Transverse colon (tissue), 3 donors: ENCODE measurements at regions not wholly inside any gene's neighbourhood (a gene's known extent, or its start where the extent isn't known, plus 50 kb on each side); places are given as distances from the start of the nearest gene placed in this dataset.

Experiments used
- CTCF ChIP-seq, 5 experiments: fragments of 200-600 bp in 3 of 5; fragments of 450-650 bp in 2 of 5; sonication (generic) in 3 of 5; IDR thresholded peaks; 1 replicate in 2 of 5; 2 replicates in 3 of 5; pipeline ENCODE4 v1.5.1; 2016 to 2017; ENCODE audit warnings: antibody characterized with exemption in 5 of 5, inconsistent platforms in 3 of 5, mild to moderate bottlenecking in 2 of 5, moderate library complexity in 1 of 5
- EP300 ChIP-seq: sonication (generic); formaldehyde crosslinking; IDR thresholded peaks from one replicate; pipeline ENCODE4 v1.6.1; 2017; ENCODE audit warnings: antibody characterized with exemption, low read depth

DNA sequence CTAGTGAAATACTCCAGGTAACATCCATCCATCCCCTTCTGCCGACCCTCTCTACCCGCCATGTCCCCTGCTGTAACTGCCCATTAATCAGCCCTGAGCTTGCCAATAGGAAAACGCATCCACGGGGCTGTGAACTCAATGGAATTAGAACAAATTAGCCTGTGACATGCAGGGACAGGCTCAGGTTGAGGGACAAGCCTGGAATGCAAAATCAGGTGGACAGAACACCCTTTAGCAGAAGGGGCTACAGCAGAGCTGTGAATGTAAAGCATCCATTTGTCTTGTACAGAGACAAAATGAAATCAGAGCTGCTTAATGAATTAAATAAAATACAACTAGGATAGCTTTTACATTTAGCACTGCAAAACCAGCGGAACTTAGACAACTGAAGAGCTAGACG lies 187.3 kb upstream of the SASH1 start:
- TF ChIP-seq EP300: no peak
- no peak for TF ChIP-seq CTCF (IDR thresholded peaks at IDR 0.05)
